Liver (tissue), 8 donors: ENCODE measurements at regions not wholly inside any gene's neighbourhood (a gene's known extent, or its start where the extent isn't known, plus 50 kb on each side); places are given as distances from the start of the nearest gene placed in this dataset.

Experiments
- DNase-seq: peaks from one replicate; pipeline ENCODE4 v3.0.0-alpha.2; 2017; ENCODE audit warnings: low spot score
- H3K27ac ChIP-seq, 2 donors: one replicate each; pipeline ENCODE4 v1.7.0; 2013; ENCODE audit warnings: inconsistent platforms in 2 of 2, low read length in 2 of 2, control low read depth in 1 of 2, low read depth in 1 of 2, mild to moderate bottlenecking in 1 of 2
- H3K27me3 ChIP-seq, 4 donors: one replicate each; pipeline versions ENCODE4 v1.6.1 to v1.7.0; 2013; ENCODE audit warnings: low read length in 3 of 4, inconsistent platforms in 1 of 4, mild to moderate bottlenecking in 1 of 4, moderate library complexity in 1 of 4; ENCODE audit not compliant: control insufficient read depth in 4 of 4, insufficient read depth in 4 of 4
- H3K36me3 ChIP-seq, 4 donors: one replicate each; pipeline versions ENCODE4 v1.6.1 to v1.7.0; 2013; ENCODE audit warnings: low read length in 3 of 4, mild to moderate bottlenecking in 3 of 4, low read depth in 1 of 4, moderate library complexity in 1 of 4; ENCODE audit not compliant: control insufficient read depth in 4 of 4, insufficient read depth in 3 of 4
- H3K4me1 ChIP-seq, 4 donors: one replicate each; pipeline versions ENCODE4 v1.6.1 to v1.7.0; 2013; ENCODE audit warnings: low read length in 3 of 4, mild to moderate bottlenecking in 3 of 4, moderate library complexity in 1 of 4; ENCODE audit not compliant: control insufficient read depth in 4 of 4, insufficient read depth in 4 of 4
- H3K4me3 ChIP-seq, 3 donors: one replicate each; pipeline versions ENCODE4 v1.6.1 to v1.7.0; 2013; ENCODE audit warnings: low read length in 3 of 3, control low read depth in 1 of 3, low read depth in 1 of 3, mild to moderate bottlenecking in 1 of 3
- H3K9ac ChIP-seq, 2 donors: one replicate each; pipeline ENCODE4 v1.7.0; 2013; ENCODE audit warnings: low read length in 2 of 2, mild to moderate bottlenecking in 2 of 2, moderate library complexity in 2 of 2, control low read depth in 1 of 2, low read depth in 1 of 2
- H3K9me3 ChIP-seq, 4 donors: one replicate each; pipeline versions ENCODE4 v1.6.1 to v1.7.0; 2013; ENCODE audit warnings: low read length in 3 of 4; ENCODE audit not compliant: control insufficient read depth in 4 of 4
- EGR1 ChIP-seq, 2 donors: IDR thresholded peaks; 2 replicates each; pipeline ENCODE4 v1.6.1; 2016 to 2018; ENCODE audit warnings: antibody characterized with exemption in 2 of 2, low read depth in 2 of 2
- FOXA1 ChIP-seq: IDR thresholded peaks from 2 replicates; pipeline ENCODE4 v1.6.1; 2016; ENCODE audit warnings: antibody characterized with exemption
- FOXA2 ChIP-seq: IDR thresholded peaks from 2 replicates; pipeline ENCODE4 v1.6.1; 2016; ENCODE audit warnings: antibody characterized with exemption
- GABPA ChIP-seq, 2 donors: IDR thresholded peaks in 1 of 2; conservative IDR thresholded peaks in 1 of 2; 2 replicates each; pipeline ENCODE4 v1.6.1; 2016; ENCODE audit warnings: antibody characterized with exemption in 2 of 2, mild to moderate bottlenecking in 1 of 2, moderate library complexity in 1 of 2
- HNF4A ChIP-seq, 2 donors: conservative IDR thresholded peaks; 2 replicates each; pipeline ENCODE4 v1.6.1; 2016; ENCODE audit warnings: antibody characterized with exemption in 2 of 2, mild to moderate bottlenecking in 2 of 2
- HNF4G ChIP-seq: IDR thresholded peaks from 2 replicates; pipeline ENCODE4 v1.6.1; 2016; ENCODE audit warnings: antibody characterized with exemption
- JUND ChIP-seq, 2 donors: IDR thresholded peaks; 2 replicates each; pipeline ENCODE4 v1.6.1; 2016; ENCODE audit warnings: antibody characterized with exemption in 2 of 2
- NR2F2 ChIP-seq: IDR thresholded peaks from 2 replicates; pipeline ENCODE4 v1.6.1; 2016; ENCODE audit warnings: antibody characterized with exemption
- RAD21 ChIP-seq, 2 donors: IDR thresholded peaks; 2 replicates each; pipeline ENCODE4 v1.6.1; 2016; ENCODE audit warnings: antibody characterized with exemption in 2 of 2, mild to moderate bottlenecking in 2 of 2
- SP1 ChIP-seq: IDR thresholded peaks from 2 replicates; pipeline ENCODE4 v1.6.1; 2018; ENCODE audit warnings: antibody characterized with exemption, mild to moderate bottlenecking
- TAF1 ChIP-seq: conservative IDR thresholded peaks from 2 replicates; pipeline ENCODE4 v1.6.1; 2016; ENCODE audit warnings: antibody characterized with exemption, mild to moderate bottlenecking
- WGBS: extraction: QIAGEN DNeasy Blood & Tissue Kit; methylation state at CpG from one replicate; pipeline ENCODE4 v1.1.7; 2013; 5-methylcytosine and 5-hydroxymethylcytosine counted together
- TF ChIP-seq, protein P1 (sequence below): IDR thresholded peaks from 2 replicates; pipeline ENCODE4 v1.6.1; 2016; ENCODE audit warnings: antibody characterized with exemption
- TF ChIP-seq, protein P2 (sequence below): IDR thresholded peaks from 2 replicates; pipeline ENCODE4 v1.6.1; 2016; ENCODE audit warnings: antibody characterized with exemption
- TF ChIP-seq, protein P3 (sequence below): fragments of 150-350 bp; IDR thresholded peaks from 2 replicates; pipeline ENCODE4 v1.5.1; 2017; ENCODE audit warnings: improper control_type of control experiment, low read depth, low read length; ENCODE audit not compliant: missing input control
- TF ChIP-seq, protein P4 (sequence below): IDR thresholded peaks from 2 replicates; pipeline ENCODE4 v1.6.1; 2016; ENCODE audit warnings: antibody characterized with exemption, mild to moderate bottlenecking
- TF ChIP-seq, protein P5 (sequence below): IDR thresholded peaks from 2 replicates; pipeline ENCODE4 v1.6.1; 2016; ENCODE audit warnings: antibody characterized with exemption
- donor health status: healthy.
- donor health status: healthy.
- donor health status: healthy.
- donor health status: healthy.
- donor health status: healthy.

DNA sequence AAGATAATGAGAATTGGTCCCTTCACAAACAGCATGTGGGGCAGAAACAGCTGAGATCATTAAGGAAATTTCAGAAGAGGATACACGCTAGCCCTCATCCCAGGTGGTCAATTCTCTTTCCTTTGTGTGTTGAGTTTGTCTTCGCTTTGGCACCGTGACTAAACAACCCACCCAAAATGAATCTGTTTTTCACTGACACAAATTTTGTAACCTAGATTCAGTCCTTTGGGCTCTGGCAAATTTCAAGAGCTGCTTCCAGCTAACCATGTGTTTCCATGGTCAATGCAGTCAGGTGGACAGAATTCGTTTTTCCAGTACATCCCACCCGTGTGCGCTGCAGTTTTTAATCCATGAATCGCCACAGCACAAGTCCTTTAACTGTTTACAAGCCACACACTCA, 435.4 kb downstream of the WDR72 start (continued):
- no peak for TF ChIP-seq HNF4A (conservative IDR thresholded peaks at IDR 0.05)
- TF ChIP-seq JUND (IDR thresholded peaks at IDR 0.05): no peak

DNA sequence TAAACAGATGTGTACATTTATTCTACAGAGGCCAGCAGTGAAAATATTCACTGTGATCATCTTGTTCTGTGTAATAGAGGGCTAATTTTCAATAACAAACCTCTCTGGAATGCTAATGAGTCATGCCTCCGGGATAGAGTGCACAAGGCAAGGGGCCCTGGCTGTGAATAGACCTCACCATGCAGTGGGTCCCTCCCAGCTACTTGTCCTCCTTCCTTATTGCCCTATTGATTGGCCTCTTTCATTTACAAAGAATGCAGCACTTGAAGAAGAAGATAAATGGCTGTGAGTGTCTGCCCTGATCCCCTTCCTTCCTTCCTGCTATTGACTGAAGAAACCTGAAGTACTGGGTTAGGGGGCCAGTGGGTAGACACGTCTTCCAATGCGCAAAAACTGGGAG, 436.3 kb downstream of the WDR72 start:
- Histone ChIP-seq H3K27me3 (no peaks in the 10 kb centered on the region), H3K9ac (no peak overlapping the region), H3K4me3 (no peak overlapping the region), H3K4me1 (peaks cover 0 to 7% (median 0%) of the 10 kb centered on the region in 4 donors), H3K36me3 (no peaks in the 10 kb centered on the region), H3K9me3 (no peaks in the 10 kb centered on the region), H3K27ac (no peak overlapping the region)
- TF ChIP-seq FOXA2 (no peak), SP1 (no peak), JUND (IDR thresholded peaks at IDR 0.05) (no peak), HNF4A (conservative IDR thresholded peaks at IDR 0.05) (no peak), HNF4G (no peak), GABPA (IDR thresholded peaks at IDR 0.05 in 1 of 2, conservative IDR thresholded peaks at IDR 0.05 in 1 of 2) (no peak), RAD21 (IDR thresholded peaks at IDR 0.05) (no peak), FOXA1 (no peak), NR2F2 (no peak), TAF1 (no peak), EGR1 (IDR thresholded peaks at IDR 0.05; ENCODE audit: low read depth in 2 of 2) (no peak)
- TF ChIP-seq, protein P1, sequence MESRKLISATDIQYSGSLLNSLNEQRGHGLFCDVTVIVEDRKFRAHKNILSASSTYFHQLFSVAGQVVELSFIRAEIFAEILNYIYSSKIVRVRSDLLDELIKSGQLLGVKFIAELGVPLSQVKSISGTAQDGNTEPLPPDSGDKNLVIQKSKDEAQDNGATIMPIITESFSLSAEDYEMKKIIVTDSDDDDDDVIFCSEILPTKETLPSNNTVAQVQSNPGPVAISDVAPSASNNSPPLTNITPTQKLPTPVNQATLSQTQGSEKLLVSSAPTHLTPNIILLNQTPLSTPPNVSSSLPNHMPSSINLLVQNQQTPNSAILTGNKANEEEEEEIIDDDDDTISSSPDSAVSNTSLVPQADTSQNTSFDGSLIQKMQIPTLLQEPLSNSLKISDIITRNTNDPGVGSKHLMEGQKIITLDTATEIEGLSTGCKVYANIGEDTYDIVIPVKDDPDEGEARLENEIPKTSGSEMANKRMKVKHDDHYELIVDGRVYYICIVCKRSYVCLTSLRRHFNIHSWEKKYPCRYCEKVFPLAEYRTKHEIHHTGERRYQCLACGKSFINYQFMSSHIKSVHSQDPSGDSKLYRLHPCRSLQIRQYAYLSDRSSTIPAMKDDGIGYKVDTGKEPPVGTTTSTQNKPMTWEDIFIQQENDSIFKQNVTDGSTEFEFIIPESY: no peak
- TF ChIP-seq, protein P2, sequence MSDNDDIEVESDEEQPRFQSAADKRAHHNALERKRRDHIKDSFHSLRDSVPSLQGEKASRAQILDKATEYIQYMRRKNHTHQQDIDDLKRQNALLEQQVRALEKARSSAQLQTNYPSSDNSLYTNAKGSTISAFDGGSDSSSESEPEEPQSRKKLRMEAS: no peak
- TF ChIP-seq, protein P3, sequence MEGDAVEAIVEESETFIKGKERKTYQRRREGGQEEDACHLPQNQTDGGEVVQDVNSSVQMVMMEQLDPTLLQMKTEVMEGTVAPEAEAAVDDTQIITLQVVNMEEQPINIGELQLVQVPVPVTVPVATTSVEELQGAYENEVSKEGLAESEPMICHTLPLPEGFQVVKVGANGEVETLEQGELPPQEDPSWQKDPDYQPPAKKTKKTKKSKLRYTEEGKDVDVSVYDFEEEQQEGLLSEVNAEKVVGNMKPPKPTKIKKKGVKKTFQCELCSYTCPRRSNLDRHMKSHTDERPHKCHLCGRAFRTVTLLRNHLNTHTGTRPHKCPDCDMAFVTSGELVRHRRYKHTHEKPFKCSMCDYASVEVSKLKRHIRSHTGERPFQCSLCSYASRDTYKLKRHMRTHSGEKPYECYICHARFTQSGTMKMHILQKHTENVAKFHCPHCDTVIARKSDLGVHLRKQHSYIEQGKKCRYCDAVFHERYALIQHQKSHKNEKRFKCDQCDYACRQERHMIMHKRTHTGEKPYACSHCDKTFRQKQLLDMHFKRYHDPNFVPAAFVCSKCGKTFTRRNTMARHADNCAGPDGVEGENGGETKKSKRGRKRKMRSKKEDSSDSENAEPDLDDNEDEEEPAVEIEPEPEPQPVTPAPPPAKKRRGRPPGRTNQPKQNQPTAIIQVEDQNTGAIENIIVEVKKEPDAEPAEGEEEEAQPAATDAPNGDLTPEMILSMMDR: no peak
- TF ChIP-seq, protein P4, sequence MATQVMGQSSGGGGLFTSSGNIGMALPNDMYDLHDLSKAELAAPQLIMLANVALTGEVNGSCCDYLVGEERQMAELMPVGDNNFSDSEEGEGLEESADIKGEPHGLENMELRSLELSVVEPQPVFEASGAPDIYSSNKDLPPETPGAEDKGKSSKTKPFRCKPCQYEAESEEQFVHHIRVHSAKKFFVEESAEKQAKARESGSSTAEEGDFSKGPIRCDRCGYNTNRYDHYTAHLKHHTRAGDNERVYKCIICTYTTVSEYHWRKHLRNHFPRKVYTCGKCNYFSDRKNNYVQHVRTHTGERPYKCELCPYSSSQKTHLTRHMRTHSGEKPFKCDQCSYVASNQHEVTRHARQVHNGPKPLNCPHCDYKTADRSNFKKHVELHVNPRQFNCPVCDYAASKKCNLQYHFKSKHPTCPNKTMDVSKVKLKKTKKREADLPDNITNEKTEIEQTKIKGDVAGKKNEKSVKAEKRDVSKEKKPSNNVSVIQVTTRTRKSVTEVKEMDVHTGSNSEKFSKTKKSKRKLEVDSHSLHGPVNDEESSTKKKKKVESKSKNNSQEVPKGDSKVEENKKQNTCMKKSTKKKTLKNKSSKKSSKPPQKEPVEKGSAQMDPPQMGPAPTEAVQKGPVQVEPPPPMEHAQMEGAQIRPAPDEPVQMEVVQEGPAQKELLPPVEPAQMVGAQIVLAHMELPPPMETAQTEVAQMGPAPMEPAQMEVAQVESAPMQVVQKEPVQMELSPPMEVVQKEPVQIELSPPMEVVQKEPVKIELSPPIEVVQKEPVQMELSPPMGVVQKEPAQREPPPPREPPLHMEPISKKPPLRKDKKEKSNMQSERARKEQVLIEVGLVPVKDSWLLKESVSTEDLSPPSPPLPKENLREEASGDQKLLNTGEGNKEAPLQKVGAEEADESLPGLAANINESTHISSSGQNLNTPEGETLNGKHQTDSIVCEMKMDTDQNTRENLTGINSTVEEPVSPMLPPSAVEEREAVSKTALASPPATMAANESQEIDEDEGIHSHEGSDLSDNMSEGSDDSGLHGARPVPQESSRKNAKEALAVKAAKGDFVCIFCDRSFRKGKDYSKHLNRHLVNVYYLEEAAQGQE: no peak
- no peak for DNase-seq
- 80% methylated on average over 3 of the region's 3 CpGs for whole genome bisulfite sequencing

DNA sequence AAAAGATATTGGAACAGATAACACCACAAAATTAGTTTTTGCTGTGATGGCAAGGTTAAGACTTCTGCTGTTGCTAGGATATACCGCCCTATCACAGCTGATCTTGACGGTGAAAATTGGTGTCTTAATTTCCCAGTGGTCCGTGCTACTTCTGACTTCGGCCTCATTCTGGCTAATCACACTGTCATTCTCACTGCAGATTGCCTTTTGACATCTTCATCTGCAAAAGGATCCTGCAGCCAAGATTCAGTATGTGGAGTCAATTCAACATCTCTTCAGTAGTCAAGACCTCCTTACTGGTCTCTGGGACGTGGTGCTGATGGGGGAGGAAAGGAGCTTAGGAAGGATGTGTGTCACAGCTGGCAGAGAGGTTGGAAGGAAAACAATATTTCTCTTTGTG, 438.6 kb downstream of the WDR72 start:
- Histone ChIP-seq H3K27ac (no peak overlapping the region), H3K4me1 (peaks cover 0 to 7% (median 0%) of the 10 kb centered on the region in 4 donors), H3K27me3 (no peaks in the 10 kb centered on the region), H3K9ac (no peak overlapping the region), H3K4me3 (no peak overlapping the region), H3K9me3 (no peaks in the 10 kb centered on the region), H3K36me3 (no peaks in the 10 kb centered on the region)
- DNase-seq: no peak
- 89% methylated on average over 5 of the region's 5 CpGs for WGBS
- TF ChIP-seq HNF4G (no peak), JUND (IDR thresholded peaks at IDR 0.05) (no peak), SP1 (no peak), GABPA (IDR thresholded peaks at IDR 0.05 in 1 of 2, conservative IDR thresholded peaks at IDR 0.05 in 1 of 2) (no peak), EGR1 (IDR thresholded peaks at IDR 0.05; ENCODE audit: low read depth in 2 of 2) (no peak)
- TF ChIP-seq, protein P5, sequence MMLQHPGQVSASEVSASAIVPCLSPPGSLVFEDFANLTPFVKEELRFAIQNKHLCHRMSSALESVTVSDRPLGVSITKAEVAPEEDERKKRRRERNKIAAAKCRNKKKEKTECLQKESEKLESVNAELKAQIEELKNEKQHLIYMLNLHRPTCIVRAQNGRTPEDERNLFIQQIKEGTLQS: no peak
